ENCODE measurements at regions not wholly inside any gene's neighbourhood (a gene's known extent, or its start where the extent isn't known, plus 50 kb on each side); places are given as distances from the start of the nearest gene placed in this dataset.

GRCh38 chr4:30870513-30870912, 150.3 kb downstream of the PCDH7 start:
- no peak for TF ChIP-seq CTCF (IDR thresholded peaks at IDR 0.05; ENCODE audit: low read depth, low read length)
- no peak for DNase-seq (ENCODE audit: extremely low read depth, low read depth)

GRCh38 chr4:30875658-30876269, 155.6 kb downstream of the PCDH7 start:
- DNase-seq (ENCODE audit: extremely low read depth, low read depth): no peak
- no peak for TF ChIP-seq CTCF (IDR thresholded peaks at IDR 0.05; ENCODE audit: low read depth, low read length)

- TF ChIP-seq CTCF (IDR thresholded peaks at IDR 0.05; ENCODE audit: low read depth, low read length): no peak
- no peak for DNase-seq (ENCODE audit: extremely low read depth, low read depth)
These were observed 159.9 kb downstream of the PCDH7 start for GRCh38 chr4:30879855-30880598.

- no peak for TF ChIP-seq CTCF (IDR thresholded peaks at IDR 0.05; ENCODE audit: low read depth, low read length)
- DNase-seq (ENCODE audit: extremely low read depth, low read depth): no peak
These were observed 161.8 kb downstream of the PCDH7 start for GRCh38 chr4:30881985-30882384.

GRCh38 chr4:30882443-30882842, 162.3 kb downstream of the PCDH7 start:
- DNase-seq (ENCODE audit: extremely low read depth, low read depth): no peak
- TF ChIP-seq CTCF (IDR thresholded peaks at IDR 0.05; ENCODE audit: low read depth, low read length): no peak

GRCh38 chr4:30882995-30883675, 163.0 kb downstream of the PCDH7 start:
- TF ChIP-seq CTCF (IDR thresholded peaks at IDR 0.05; ENCODE audit: low read depth, low read length): no peak
- DNase-seq (ENCODE audit: extremely low read depth, low read depth): no peak
